GM12875 (cell line): ENCODE measurements at regions not wholly inside any gene's neighbourhood (a gene's known extent, or its start where the extent isn't known, plus 50 kb on each side); places are given as distances from the start of the nearest gene placed in this dataset.

ENCODE experiments used
- H3K4me3 ChIP-seq: one replicate; pipeline ENCODE4 v1.5.1; 2011; ENCODE audit warnings: low read depth, low read length, control low read depth
- CTCF ChIP-seq: IDR thresholded peaks from 2 replicates; pipeline ENCODE4 v1.5.1; 2011; ENCODE audit warnings: low read depth, mild to moderate bottlenecking, control low read depth, inconsistent platforms, low read length, moderate library complexity, borderline replicate concordance; ENCODE audit not compliant: insufficient read depth

- no peak overlapping the region for H3K4me3 ChIP-seq
- TF ChIP-seq CTCF: no peak
Measured at GRCh38 chr17:70310221-70310672, 140.9 kb downstream of the KCNJ2 start.

DNA sequence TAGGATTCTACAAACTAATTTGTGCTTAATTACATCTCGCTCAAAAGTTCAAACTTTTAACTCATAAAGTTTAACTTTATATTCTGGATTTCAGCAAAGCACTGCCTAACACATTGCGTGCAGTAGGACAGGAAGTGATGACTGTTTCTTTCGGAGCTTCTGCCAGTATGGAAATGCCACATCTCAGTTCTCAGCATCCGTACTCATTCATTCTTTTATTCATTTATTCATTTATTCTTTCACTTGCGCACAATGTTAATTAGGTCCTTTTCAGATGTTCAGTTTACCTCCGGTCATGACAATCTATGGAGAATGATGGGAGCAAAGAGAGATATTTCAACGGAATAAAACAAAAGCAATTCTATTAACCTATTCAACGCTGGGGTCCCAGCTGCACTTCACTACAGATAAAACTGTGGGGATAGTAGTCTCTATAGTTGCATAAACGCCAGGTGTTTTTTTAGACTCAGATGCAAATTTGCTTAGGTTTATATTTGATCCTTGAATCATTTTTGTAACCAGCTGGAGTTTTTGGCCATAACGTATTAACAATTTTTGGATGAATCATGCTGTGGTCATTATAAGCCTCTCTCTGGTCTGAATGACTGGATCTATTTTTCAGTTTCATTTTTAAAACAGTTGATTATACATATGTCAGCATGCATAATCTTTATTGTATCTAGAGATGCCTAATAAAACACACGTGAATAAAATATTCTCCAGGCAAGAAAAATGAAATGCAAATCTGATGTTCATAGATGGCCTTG, 143.9 kb downstream of the KCNJ2 start:
- no peak for TF ChIP-seq CTCF
- H3K4me3 ChIP-seq: no peak overlapping the region

DNA sequence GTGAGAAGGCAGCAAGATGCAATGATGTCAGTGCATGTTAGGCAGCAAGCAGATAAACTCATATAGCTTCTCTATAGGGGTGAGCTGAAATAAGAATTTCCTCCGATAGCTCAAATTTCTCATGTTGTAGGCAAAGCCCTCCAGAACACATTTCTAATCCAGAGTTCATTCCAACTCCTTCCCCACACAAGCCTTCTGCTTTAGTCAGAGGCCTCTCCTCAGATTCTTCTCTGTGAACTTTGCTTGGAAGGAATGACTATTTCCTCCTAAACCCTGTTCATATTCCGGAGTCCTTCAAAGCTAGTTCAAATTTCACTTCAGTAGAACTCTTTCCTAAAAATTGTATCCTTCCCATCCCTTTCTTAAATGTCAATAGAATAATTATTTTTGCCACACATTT, 144.8 kb downstream of the KCNJ2 start:
- no peak for TF ChIP-seq CTCF
- no peak overlapping the region for H3K4me3 ChIP-seq

DNA sequence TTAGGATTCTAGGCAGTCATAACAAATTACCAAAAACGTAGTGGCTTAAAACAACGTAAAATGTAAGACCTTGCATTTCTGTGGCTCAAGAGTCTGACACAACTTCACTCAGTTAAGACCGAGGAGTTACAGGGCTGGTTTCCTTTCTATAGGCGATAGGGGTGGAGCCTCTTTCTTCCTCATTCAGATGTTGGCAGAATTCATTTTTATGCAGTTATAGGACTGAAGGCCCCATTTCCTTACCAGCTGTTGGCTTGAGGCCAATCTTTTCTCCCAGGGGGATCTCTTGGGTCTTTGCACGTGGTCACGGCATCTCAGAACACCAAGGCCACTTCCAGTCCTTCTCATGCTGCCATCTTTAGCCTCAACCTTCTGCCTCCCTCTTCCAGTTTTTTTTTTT, 145.2 kb downstream of the KCNJ2 start:
- TF ChIP-seq CTCF: no peak
- no peak overlapping the region for H3K4me3 ChIP-seq

DNA sequence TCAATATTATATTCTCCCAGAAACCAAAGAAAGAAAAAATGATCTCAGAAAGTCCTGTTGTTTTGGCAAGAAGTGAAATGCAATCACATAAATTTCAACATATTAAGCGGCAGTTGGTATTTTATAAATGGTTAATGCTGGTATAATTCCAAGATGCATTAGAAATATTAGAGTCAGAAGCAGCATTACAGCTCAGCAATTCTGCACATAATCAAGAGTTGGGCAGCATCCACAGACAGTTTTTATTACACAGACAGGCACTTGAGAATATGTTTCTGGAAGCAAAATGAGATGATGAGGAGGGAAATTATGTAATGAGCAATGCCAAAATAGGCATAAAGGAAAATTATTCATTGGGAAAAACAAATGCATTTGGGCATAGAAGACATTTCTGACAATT, 148.1 kb downstream of the KCNJ2 start:
- no peak overlapping the region for H3K4me3 ChIP-seq

GRCh38 chr17:70318051-70318450, 148.7 kb downstream of the KCNJ2 start:
- TF ChIP-seq CTCF: no peak
- H3K4me3 ChIP-seq: no peak overlapping the region

More for the DNA sequence above, 148.1 kb downstream of the KCNJ2 start:
- no peak for TF ChIP-seq CTCF

DNA sequence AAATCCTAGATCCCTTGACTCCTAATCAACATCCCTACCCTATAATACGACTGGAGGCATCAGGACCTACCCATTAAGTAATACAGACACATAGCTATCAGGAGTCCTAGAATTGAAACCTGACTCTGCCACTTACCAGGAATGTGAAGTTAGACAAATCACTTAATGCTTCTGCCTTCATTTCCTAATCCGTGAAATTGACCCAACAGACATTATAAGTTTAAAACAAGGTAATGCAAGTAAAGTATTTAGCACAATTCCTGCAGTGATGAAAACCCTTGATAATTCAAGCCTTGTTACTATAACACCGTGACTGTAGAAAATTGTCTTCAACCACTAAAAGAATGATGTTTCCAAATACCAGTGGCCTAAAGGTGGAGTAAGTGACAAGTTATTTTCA, 150.2 kb downstream of the KCNJ2 start:
- TF ChIP-seq CTCF: no peak
- H3K4me3 ChIP-seq: no peak overlapping the region
